Spleen (tissue), 11 donors: ENCODE measurements at regions not wholly inside any gene's neighbourhood (a gene's known extent, or its start where the extent isn't known, plus 50 kb on each side); places are given as distances from the start of the nearest gene placed in this dataset.

Experiments used
- DNase-seq: peaks from one replicate; pipeline ENCODE4 v3.0.0-alpha.2; 2020
- H3K27ac ChIP-seq, 8 donors: fragments of 200-600 bp; sonication (generic) in 7 of 8; 1 replicate in 4 of 8; 2 replicates in 4 of 8; pipeline versions ENCODE4 v1.5.0 to v1.8.0; 2016 to 2021; ENCODE audit warnings: inconsistent platforms in 4 of 8, mild to moderate bottlenecking in 4 of 8, moderate library complexity in 1 of 8
- H3K27me3 ChIP-seq, 7 donors: fragments of 200-600 bp; sonication (generic) in 6 of 7; replicated peaks in 1 of 7; 1 replicate in 4 of 7; 2 replicates in 3 of 7; pipeline versions ENCODE4 v1.5.0 to v1.8.0; 2016 to 2021; ENCODE audit warnings: inconsistent platforms in 3 of 7, mild to moderate bottlenecking in 1 of 7
- H3K36me3 ChIP-seq, 6 donors: fragments of 200-600 bp; sonication (generic) in 5 of 6; 1 replicate in 4 of 6; 2 replicates in 2 of 6; pipeline versions ENCODE4 v1.5.0 to v1.8.0; 2016 to 2021; ENCODE audit warnings: inconsistent platforms in 2 of 6
- H3K4me1 ChIP-seq, 6 donors: fragments of 200-600 bp; sonication (generic) in 5 of 6; 1 replicate in 3 of 6; 2 replicates in 3 of 6; pipeline versions ENCODE4 v1.5.0 to v1.8.0; 2016 to 2021; ENCODE audit warnings: inconsistent platforms in 3 of 6
- H3K4me3 ChIP-seq, 8 donors: fragments of 200-600 bp; sonication (generic) in 7 of 8; 1 replicate in 4 of 8; 2 replicates in 4 of 8; pipeline versions ENCODE4 v1.5.0 to v1.8.0; 2016 to 2021; ENCODE audit warnings: inconsistent platforms in 4 of 8, mild to moderate bottlenecking in 4 of 8, moderate library complexity in 2 of 8
- H3K9me3 ChIP-seq, 8 donors: fragments of 200-600 bp; sonication (generic) in 7 of 8; 1 replicate in 4 of 8; 2 replicates in 4 of 8; pipeline versions ENCODE4 v1.5.0 to v1.8.0; 2016 to 2021; ENCODE audit warnings: inconsistent platforms in 4 of 8
- POLR2A ChIP-seq, 3 donors: fragments of 450-650 bp; IDR thresholded peaks; one replicate each; pipeline ENCODE4 v1.5.1; 2017; ENCODE audit warnings: antibody characterized with exemption in 3 of 3, mild to moderate bottlenecking in 1 of 3
- POLR2AphosphoS5 ChIP-seq, 3 donors: sonication (generic); formaldehyde crosslinking; IDR thresholded peaks; one replicate each; pipeline ENCODE4 v1.5.1; 2017; ENCODE audit warnings: antibody characterized with exemption in 3 of 3
- WGBS, 5 donors: extraction: QIAGEN DNeasy Blood & Tissue Kit in 3 of 5; methylation state at CpG; one replicate each; pipeline versions ENCODE4 v1.1.5 to v1.1.7; 2013 to 2018; 5-methylcytosine and 5-hydroxymethylcytosine counted together
- intact Hi-C: fragments of 100-400 bp; cut with DNase I; formaldehyde crosslinking; loops from one replicate; pipeline ENCODE4 v1.15.0; 2023; ENCODE audit warnings: low total_unique reads
- TF ChIP-seq, protein P1 (sequence below), 11 experiments: fragments of 200-600 bp in 7 of 11; fragments of 450-650 bp in 4 of 11; sonication (generic) in 4 of 11; IDR thresholded peaks in 8 of 11; conservative IDR thresholded peaks in 3 of 11; 1 replicate in 7 of 11; 2 replicates in 4 of 11; pipeline versions ENCODE4 v1.4.0 to v1.8.0; 2016 to 2021; ENCODE audit warnings: antibody characterized with exemption in 11 of 11, inconsistent platforms in 4 of 11, mild to moderate bottlenecking in 1 of 11
- donor health status: healthy with polysubstance abuse.
- donor health status: DM: no; HTN: no; CAD: no; lungs with moderate emphysema.
- donor health status: DM: no; HTN: no; CAD: no.
- donor health status: Bipolar disorder and iron deficiency.
- donor health status: healthy.
- donor health status: DM: no; HTN: no; CAD: no.
- donor health status: DM: yes; HTN: yes; CAD: no.

DNA sequence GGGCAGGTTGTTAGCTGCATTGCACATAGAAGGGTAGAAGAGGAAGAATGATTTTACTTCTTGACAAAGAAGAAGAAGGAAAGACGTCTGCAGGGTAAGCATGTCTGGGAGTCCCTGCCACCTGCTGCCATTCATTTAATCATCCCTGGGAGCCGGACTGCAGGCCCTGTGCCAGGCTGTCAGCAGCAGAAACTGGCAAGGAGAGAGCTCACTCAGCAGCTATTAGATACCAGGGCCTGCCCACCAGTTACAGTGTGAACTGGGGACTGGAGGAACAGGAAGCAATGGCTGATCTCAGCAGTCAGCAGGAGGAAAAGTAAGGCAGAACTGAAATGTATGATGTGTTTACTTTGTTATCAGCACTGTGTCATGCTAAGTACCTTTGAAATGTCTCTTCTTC lies 75.7 kb upstream of the C1orf87 start:
- H3K36me3 ChIP-seq = no peaks in the 10 kb centered on the region
- no peak overlapping the region for H3K4me3 ChIP-seq
- WGBS, 5 donors = 17 to 38% (median 28%) methylated on average over 2 of the region's 2 CpGs
- TF ChIP-seq POLR2AphosphoS5 (IDR thresholded peaks at IDR 0.05) (no peak), POLR2A (IDR thresholded peaks at IDR 0.05) (no peak)
- TF ChIP-seq, protein P1, sequence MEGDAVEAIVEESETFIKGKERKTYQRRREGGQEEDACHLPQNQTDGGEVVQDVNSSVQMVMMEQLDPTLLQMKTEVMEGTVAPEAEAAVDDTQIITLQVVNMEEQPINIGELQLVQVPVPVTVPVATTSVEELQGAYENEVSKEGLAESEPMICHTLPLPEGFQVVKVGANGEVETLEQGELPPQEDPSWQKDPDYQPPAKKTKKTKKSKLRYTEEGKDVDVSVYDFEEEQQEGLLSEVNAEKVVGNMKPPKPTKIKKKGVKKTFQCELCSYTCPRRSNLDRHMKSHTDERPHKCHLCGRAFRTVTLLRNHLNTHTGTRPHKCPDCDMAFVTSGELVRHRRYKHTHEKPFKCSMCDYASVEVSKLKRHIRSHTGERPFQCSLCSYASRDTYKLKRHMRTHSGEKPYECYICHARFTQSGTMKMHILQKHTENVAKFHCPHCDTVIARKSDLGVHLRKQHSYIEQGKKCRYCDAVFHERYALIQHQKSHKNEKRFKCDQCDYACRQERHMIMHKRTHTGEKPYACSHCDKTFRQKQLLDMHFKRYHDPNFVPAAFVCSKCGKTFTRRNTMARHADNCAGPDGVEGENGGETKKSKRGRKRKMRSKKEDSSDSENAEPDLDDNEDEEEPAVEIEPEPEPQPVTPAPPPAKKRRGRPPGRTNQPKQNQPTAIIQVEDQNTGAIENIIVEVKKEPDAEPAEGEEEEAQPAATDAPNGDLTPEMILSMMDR (IDR thresholded peaks at IDR 0.05 in 8 of 11, conservative IDR thresholded peaks at IDR 0.05 in 3 of 11) = no peak
- no peak for DNase-seq
- H3K9me3 ChIP-seq = no peaks in the 10 kb centered on the region
- intact Hi-C loops = no loop called here
- no peaks in the 10 kb centered on the region for H3K4me1 ChIP-seq
- no peak overlapping the region for H3K27ac ChIP-seq
- no peaks in the 10 kb centered on the region for H3K27me3 ChIP-seq

DNA sequence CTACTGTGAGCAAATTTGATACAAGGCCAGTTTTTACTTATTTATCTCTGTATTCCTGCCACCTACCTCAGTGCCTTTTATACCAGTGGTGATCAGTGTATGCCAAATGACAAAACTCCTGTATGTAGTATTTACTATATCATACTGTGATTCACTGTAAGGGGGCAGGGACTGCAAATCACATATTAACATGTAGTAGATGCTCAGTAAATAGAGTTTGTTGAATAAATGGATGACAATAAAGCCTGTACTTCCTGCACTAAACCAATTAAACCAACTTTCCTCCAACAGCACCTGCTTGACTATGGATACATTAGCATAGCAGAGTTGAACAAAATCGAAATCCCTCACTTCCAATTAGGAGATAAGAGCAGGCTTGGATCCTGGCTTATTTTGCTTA lies 73.3 kb upstream of the C1orf87 start:
- 70 to 89% (median 76%) methylated on average over 1 of the region's 1 CpG for WGBS, 5 donors
- Histone ChIP-seq H3K27ac (no peak overlapping the region), H3K4me3 (no peak overlapping the region), H3K9me3 (no peaks in the 10 kb centered on the region), H3K27me3 (no peaks in the 10 kb centered on the region), H3K36me3 (no peaks in the 10 kb centered on the region), H3K4me1 (no peaks in the 10 kb centered on the region)
- DNase-seq = no peak
- TF ChIP-seq POLR2A (IDR thresholded peaks at IDR 0.05) = no peak
- intact Hi-C loops = no loop called here

DNA sequence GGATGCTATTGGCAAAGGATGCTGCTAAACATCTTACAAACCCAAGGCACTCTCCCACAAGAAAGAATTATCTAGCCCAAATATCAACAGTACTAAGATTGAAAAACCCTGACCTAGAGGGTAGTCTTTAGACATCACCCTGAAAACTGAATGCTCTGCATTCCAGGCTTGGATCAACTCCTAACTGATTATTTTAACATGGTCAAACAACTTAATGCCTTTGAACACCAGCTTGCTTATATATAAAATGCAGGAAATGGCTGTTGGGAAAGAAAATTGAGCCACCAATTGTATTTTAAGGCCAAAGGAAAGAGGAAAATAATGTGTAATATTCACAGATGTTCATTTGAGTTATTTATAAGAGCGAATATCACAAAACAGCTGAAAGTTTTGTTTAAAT lies 72.2 kb upstream of the C1orf87 start:
- H3K27me3 ChIP-seq = no peaks in the 10 kb centered on the region
- intact Hi-C loops = no loop called here
- H3K9me3 ChIP-seq = no peaks in the 10 kb centered on the region
- 73 to 83% (median 79%) methylated on average over 1 of the region's 1 CpG for WGBS, 5 donors
- DNase-seq = no peak
- no peak for TF ChIP-seq POLR2AphosphoS5 (IDR thresholded peaks at IDR 0.05)
- TF ChIP-seq, protein P1 (IDR thresholded peaks at IDR 0.05 in 8 of 11, conservative IDR thresholded peaks at IDR 0.05 in 3 of 11) = no peak
- no peak for TF ChIP-seq POLR2A (IDR thresholded peaks at IDR 0.05)
- no peaks in the 10 kb centered on the region for H3K4me1 ChIP-seq
- H3K36me3 ChIP-seq = no peaks in the 10 kb centered on the region
- no peak overlapping the region for H3K4me3 ChIP-seq
- no peak overlapping the region for H3K27ac ChIP-seq

DNA sequence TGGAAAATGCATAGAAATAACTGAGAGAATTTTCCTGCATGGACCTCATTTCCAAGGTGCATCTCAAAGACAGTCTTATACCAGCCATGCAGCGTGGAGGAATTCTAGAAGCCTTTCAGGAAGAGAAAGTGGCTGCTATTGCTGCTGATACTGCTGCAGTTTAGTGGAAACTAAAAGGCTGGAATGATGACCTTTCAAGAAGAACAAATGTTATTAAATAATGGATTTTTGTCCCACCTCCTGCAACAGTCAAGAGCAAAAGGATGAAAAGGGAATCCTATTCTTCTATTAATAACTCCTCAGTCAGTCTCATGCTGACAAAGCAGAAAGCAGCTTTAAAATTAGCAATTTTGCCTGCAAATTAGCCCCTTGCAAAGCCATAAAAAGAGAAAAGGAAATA lies 68.2 kb upstream of the C1orf87 start:
- intact Hi-C loops = no loop called here
- Histone ChIP-seq H3K36me3 (no peaks in the 10 kb centered on the region), H3K4me3 (no peak overlapping the region), H3K9me3 (no peaks in the 10 kb centered on the region), H3K27ac (no peak overlapping the region), H3K4me1 (no peaks in the 10 kb centered on the region), H3K27me3 (no peaks in the 10 kb centered on the region)
- TF ChIP-seq POLR2A (IDR thresholded peaks at IDR 0.05) (no peak), POLR2AphosphoS5 (IDR thresholded peaks at IDR 0.05) (no peak)
- TF ChIP-seq, protein P1 (IDR thresholded peaks at IDR 0.05 in 8 of 11, conservative IDR thresholded peaks at IDR 0.05 in 3 of 11) = no peak
- no peak for DNase-seq
- 71 to 85% (median 76%) methylated on average over 1 of the region's 1 CpG for WGBS, 5 donors

DNA sequence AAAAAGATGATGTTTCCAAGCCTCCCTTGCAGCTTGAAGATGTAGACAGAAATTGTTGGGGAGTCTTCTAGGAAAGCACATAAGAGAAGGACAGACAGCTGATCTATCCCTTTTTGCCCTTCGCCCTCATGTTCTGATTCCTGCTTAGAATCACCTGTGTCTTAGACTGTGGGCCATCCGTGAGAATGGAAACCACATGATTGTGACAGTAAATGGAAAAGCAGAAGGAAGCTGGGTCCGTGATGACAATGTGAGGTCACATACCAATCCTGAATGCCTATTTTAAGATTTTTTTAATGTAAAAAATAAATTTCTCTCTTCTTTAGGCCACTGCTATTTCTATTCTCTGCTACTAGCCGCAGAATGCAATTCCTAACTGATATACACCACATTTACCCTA lies 67.7 kb upstream of the C1orf87 start:
- no peaks in the 10 kb centered on the region for H3K9me3 ChIP-seq
- no peaks in the 10 kb centered on the region for H3K4me1 ChIP-seq
- no peaks in the 10 kb centered on the region for H3K27me3 ChIP-seq
- no peak overlapping the region for H3K4me3 ChIP-seq
- no peak for DNase-seq
- no peaks in the 10 kb centered on the region for H3K36me3 ChIP-seq
- 60 to 71% (median 66%) methylated on average over 4 of the region's 4 CpGs for WGBS, 5 donors
- H3K27ac ChIP-seq = no peak overlapping the region
- intact Hi-C loops = no loop called here
- TF ChIP-seq POLR2AphosphoS5 (IDR thresholded peaks at IDR 0.05) (no peak), POLR2A (IDR thresholded peaks at IDR 0.05) (no peak)
- TF ChIP-seq, protein P1 (IDR thresholded peaks at IDR 0.05 in 8 of 11, conservative IDR thresholded peaks at IDR 0.05 in 3 of 11) = no peak
